K562 (cell line): ENCODE measurements at regions not wholly inside any gene's neighbourhood (a gene's known extent, or its start where the extent isn't known, plus 50 kb on each side); places are given as distances from the start of the nearest gene placed in this dataset.

Experiments
- FOSL1 ChIP-seq: fragments of 200-800 bp; sonication (Bioruptor generic); conservative IDR thresholded peaks from 2 replicates; pipeline ENCODE4 v1.6.1; 2016; ENCODE audit warnings: missing genetic modification characterization, missing compliant biosample characterization
- JUND ChIP-seq, 2 experiments: IDR thresholded peaks; 2 replicates in 1 of 2; 3 replicates in 1 of 2; pipeline ENCODE4 v1.6.1; 2011; ENCODE audit warnings: borderline replicate concordance in 2 of 2, low read depth in 2 of 2, low read length in 2 of 2, improper control_type of control experiment in 1 of 2, missing biosample characterization in 1 of 2, missing genetic modification characterization in 1 of 2, missing genetic modification reagents in 1 of 2
- ZNF316 ChIP-seq: fragments of 450-650 bp; IDR thresholded peaks from 2 replicates; pipeline ENCODE4 v1.6.1; 2016
- TF ChIP-seq, protein P1 (sequence below), 2 experiments: IDR thresholded peaks in 1 of 2; conservative IDR thresholded peaks in 1 of 2; 2 replicates each; pipeline ENCODE4 v1.6.1; 2016; ENCODE audit warnings: low read depth in 2 of 2, mild to moderate bottlenecking in 1 of 2, missing compliant biosample characterization in 1 of 2, missing genetic modification characterization in 1 of 2, moderate library complexity in 1 of 2
- TF ChIP-seq, protein P2 (sequence below): fragments of 450-650 bp; formaldehyde crosslinking; IDR thresholded peaks from 2 replicates; pipeline ENCODE4 v1.4.0; 2020; ENCODE audit warnings: mild to moderate bottlenecking, moderate library complexity
- TF ChIP-seq, protein P3 (sequence below): fragments of 250-450 bp; sonication (Bioruptor Pico); IDR thresholded peaks from 2 replicates; pipeline ENCODE4 v1.8.0; 2022; ENCODE audit warnings: inconsistent platforms
- TF ChIP-seq, protein P4 (sequence below): IDR thresholded peaks from 2 replicates; pipeline ENCODE4 v1.6.1; 2014; ENCODE audit warnings: antibody characterized with exemption
- TF ChIP-seq, protein P5 (sequence below): fragments of 450-650 bp; IDR thresholded peaks from 2 replicates; pipeline ENCODE4 v1.7.1; 2018; ENCODE audit warnings: mild to moderate bottlenecking, low read depth; ENCODE audit not compliant: partially characterized antibody

DNA sequence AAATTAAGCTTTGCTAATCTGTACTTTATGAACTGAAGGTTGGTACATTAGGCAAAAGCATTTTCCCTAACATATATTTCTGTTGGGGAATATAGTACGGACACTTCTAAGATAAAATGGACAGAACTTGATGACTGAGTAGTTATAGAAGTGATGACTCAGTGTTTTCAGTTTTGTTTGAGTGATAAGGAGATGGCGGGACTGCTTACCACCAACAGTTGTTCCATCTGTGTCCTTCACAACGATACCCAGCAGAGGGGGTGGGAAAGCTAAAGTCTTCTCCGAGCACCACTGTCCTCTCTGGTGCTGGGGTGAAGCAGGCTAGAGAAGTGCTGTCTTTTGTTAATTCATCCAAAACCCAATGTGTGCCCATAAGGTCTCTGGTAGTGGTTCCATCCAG is 195.8 kb downstream of the CD47 start (continued):
- TF ChIP-seq, protein P1, sequence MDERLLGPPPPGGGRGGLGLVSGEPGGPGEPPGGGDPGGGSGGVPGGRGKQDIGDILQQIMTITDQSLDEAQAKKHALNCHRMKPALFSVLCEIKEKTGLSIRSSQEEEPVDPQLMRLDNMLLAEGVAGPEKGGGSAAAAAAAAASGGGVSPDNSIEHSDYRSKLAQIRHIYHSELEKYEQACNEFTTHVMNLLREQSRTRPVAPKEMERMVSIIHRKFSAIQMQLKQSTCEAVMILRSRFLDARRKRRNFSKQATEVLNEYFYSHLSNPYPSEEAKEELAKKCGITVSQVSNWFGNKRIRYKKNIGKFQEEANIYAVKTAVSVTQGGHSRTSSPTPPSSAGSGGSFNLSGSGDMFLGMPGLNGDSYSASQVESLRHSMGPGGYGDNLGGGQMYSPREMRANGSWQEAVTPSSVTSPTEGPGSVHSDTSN (CRISPR knock-in tag; IDR thresholded peaks at IDR 0.05; ENCODE audit: low read depth): no peak
- TF ChIP-seq, protein P1 (tag; conservative IDR thresholded peaks at IDR 0.05; ENCODE audit: low read depth): peak; percentile 44; the same call in 1 of the 2 replicates
- TF ChIP-seq JUND (IDR thresholded peaks at IDR 0.05; ENCODE audit: borderline replicate concordance, low read depth, low read length): peak; percentile 78; the same call in 1 of the 2 replicates
- TF ChIP-seq JUND (tag; IDR thresholded peaks at IDR 0.05; ENCODE audit: borderline replicate concordance, low read depth, low read length): peak; percentile 82; the same call in 2 of the 3 replicates
- TF ChIP-seq ZNF316: peak; percentile 98
- TF ChIP-seq, protein P2, sequence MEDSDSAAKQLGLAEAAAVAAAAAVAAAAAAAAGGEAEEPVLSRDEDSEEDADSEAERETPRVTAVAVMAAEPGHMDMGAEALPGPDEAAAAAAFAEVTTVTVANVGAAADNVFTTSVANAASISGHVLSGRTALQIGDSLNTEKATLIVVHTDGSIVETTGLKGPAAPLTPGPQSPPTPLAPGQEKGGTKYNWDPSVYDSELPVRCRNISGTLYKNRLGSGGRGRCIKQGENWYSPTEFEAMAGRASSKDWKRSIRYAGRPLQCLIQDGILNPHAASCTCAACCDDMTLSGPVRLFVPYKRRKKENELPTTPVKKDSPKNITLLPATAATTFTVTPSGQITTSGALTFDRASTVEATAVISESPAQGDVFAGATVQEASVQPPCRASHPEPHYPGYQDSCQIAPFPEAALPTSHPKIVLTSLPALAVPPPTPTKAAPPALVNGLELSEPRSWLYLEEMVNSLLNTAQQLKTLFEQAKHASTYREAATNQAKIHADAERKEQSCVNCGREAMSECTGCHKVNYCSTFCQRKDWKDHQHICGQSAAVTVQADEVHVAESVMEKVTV (CRISPR knock-in tag): 0 out of 2 replicates have a peak, but pooled peaks have one; percentile 8
- TF ChIP-seq, protein P3, sequence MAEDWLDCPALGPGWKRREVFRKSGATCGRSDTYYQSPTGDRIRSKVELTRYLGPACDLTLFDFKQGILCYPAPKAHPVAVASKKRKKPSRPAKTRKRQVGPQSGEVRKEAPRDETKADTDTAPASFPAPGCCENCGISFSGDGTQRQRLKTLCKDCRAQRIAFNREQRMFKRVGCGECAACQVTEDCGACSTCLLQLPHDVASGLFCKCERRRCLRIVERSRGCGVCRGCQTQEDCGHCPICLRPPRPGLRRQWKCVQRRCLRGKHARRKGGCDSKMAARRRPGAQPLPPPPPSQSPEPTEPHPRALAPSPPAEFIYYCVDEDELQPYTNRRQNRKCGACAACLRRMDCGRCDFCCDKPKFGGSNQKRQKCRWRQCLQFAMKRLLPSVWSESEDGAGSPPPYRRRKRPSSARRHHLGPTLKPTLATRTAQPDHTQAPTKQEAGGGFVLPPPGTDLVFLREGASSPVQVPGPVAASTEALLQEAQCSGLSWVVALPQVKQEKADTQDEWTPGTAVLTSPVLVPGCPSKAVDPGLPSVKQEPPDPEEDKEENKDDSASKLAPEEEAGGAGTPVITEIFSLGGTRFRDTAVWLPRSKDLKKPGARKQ (CRISPR knock-in tag): no peak
- TF ChIP-seq FOSL1 (tag): peak; percentile 89
- TF ChIP-seq, protein P4, sequence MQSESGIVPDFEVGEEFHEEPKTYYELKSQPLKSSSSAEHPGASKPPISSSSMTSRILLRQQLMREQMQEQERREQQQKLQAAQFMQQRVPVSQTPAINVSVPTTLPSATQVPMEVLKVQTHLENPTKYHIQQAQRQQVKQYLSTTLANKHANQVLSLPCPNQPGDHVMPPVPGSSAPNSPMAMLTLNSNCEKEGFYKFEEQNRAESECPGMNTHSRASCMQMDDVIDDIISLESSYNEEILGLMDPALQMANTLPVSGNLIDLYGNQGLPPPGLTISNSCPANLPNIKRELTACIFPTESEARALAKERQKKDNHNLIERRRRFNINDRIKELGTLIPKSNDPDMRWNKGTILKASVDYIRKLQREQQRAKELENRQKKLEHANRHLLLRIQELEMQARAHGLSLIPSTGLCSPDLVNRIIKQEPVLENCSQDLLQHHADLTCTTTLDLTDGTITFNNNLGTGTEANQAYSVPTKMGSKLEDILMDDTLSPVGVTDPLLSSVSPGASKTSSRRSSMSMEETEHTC: no peak
- TF ChIP-seq, protein P5, sequence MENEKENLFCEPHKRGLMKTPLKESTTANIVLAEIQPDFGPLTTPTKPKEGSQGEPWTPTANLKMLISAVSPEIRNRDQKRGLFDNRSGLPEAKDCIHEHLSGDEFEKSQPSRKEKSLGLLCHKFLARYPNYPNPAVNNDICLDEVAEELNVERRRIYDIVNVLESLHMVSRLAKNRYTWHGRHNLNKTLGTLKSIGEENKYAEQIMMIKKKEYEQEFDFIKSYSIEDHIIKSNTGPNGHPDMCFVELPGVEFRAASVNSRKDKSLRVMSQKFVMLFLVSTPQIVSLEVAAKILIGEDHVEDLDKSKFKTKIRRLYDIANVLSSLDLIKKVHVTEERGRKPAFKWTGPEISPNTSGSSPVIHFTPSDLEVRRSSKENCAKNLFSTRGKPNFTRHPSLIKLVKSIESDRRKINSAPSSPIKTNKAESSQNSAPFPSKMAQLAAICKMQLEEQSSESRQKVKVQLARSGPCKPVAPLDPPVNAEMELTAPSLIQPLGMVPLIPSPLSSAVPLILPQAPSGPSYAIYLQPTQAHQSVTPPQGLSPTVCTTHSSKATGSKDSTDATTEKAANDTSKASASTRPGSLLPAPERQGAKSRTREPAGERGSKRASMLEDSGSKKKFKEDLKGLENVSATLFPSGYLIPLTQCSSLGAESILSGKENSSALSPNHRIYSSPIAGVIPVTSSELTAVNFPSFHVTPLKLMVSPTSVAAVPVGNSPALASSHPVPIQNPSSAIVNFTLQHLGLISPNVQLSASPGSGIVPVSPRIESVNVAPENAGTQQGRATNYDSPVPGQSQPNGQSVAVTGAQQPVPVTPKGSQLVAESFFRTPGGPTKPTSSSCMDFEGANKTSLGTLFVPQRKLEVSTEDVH: peak; percentile 50
